HG03139 (cell line): ENCODE measurements at regions not wholly inside any gene's neighbourhood (a gene's known extent, or its start where the extent isn't known, plus 50 kb on each side); places are given as distances from the start of the nearest gene placed in this dataset.

Experiments used
- ATAC-seq: cut with Tn5 transposase; IDR thresholded peaks from one replicate; pipeline ENCODE4 v1.9.1; 2021; ENCODE audit not compliant: unreplicated experiment

- ATAC-seq: no peak
These were observed 1192.2 kb downstream of the UQCRFS1 start for GRCh38 chr19:28020619-28021258.

- ATAC-seq: no peak
These were observed 1193.0 kb downstream of the UQCRFS1 start for GRCh38 chr19:28019901-28020300.

- no peak for ATAC-seq
These were observed 1193.6 kb downstream of the UQCRFS1 start for GRCh38 chr19:28019371-28019770.

GRCh38 chr19:28018499-28018898 lies 1194.5 kb downstream of the UQCRFS1 start:
- no peak for ATAC-seq

GRCh38 chr19:28014615-28015405 lies 1198.1 kb downstream of the UQCRFS1 start:
- no peak for ATAC-seq

GRCh38 chr19:28012361-28012760 lies 1200.6 kb downstream of the UQCRFS1 start:
- ATAC-seq: no peak

- no peak for ATAC-seq
These were observed 1202.3 kb downstream of the UQCRFS1 start for GRCh38 chr19:28010656-28011055.

- no peak for ATAC-seq
These were observed 1203.3 kb downstream of the UQCRFS1 start for GRCh38 chr19:28009696-28010095.

GRCh38 chr19:28008695-28009094 lies 1204.3 kb downstream of the UQCRFS1 start:
- no peak for ATAC-seq

- no peak for ATAC-seq
These were observed 1209.4 kb downstream of the UQCRFS1 start for GRCh38 chr19:28003543-28003942.

- no peak for ATAC-seq
These were observed 1215.9 kb downstream of the UQCRFS1 start for GRCh38 chr19:27997069-27997468.

GRCh38 chr19:27993619-27994570 lies 1219.1 kb downstream of the UQCRFS1 start:
- ATAC-seq: no peak

GRCh38 chr19:27986299-27986698 lies 1226.7 kb downstream of the UQCRFS1 start:
- ATAC-seq: no peak

- no peak for ATAC-seq
These were observed 1237.4 kb downstream of the UQCRFS1 start for GRCh38 chr19:27975419-27976005.

GRCh38 chr19:27974082-27974513 lies 1238.9 kb downstream of the UQCRFS1 start:
- no peak for ATAC-seq

GRCh38 chr19:27972291-27973040 lies 1240.5 kb downstream of the UQCRFS1 start:
- no peak for ATAC-seq

- no peak for ATAC-seq
These were observed 1241.1 kb downstream of the UQCRFS1 start for GRCh38 chr19:27971869-27972268.

- ATAC-seq: no peak
These were observed 1241.9 kb downstream of the UQCRFS1 start for GRCh38 chr19:27971071-27971470.

GRCh38 chr19:27966390-27966816 lies 1246.5 kb downstream of the UQCRFS1 start:
- no peak for ATAC-seq

- ATAC-seq: no peak
These were observed 1248.8 kb downstream of the UQCRFS1 start for GRCh38 chr19:27964185-27964584.
